ENCODE measurements at regions not wholly inside any gene's neighbourhood (a gene's known extent, or its start where the extent isn't known, plus 50 kb on each side); places are given as distances from the start of the nearest gene placed in this dataset.

DNA sequence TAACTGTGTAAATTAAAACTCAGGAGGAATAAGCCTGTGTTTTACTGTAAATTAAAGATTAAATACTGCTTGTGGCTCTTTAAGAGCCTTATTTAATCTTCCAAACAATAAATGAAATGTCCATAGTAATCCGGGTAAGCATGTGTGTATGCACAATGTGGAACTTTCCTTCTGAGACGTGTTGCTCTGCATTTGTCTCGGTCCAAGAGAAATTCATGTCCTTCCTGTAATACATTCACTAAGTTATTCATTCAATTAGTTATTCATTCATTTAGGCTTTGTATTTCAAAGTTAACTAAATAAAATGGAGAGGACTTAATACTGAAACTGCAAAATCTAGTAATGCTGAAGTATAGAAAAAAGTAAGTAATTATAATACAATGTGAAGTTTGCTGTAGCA, 2728.8 kb downstream of the PCDH7 start:
- TF ChIP-seq, protein P1, sequence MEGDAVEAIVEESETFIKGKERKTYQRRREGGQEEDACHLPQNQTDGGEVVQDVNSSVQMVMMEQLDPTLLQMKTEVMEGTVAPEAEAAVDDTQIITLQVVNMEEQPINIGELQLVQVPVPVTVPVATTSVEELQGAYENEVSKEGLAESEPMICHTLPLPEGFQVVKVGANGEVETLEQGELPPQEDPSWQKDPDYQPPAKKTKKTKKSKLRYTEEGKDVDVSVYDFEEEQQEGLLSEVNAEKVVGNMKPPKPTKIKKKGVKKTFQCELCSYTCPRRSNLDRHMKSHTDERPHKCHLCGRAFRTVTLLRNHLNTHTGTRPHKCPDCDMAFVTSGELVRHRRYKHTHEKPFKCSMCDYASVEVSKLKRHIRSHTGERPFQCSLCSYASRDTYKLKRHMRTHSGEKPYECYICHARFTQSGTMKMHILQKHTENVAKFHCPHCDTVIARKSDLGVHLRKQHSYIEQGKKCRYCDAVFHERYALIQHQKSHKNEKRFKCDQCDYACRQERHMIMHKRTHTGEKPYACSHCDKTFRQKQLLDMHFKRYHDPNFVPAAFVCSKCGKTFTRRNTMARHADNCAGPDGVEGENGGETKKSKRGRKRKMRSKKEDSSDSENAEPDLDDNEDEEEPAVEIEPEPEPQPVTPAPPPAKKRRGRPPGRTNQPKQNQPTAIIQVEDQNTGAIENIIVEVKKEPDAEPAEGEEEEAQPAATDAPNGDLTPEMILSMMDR (IDR thresholded peaks at IDR 0.05), result no peak
- no peak for TF ChIP-seq POLR2A (IDR thresholded peaks at IDR 0.05)
- TF ChIP-seq EP300 (IDR thresholded peaks at IDR 0.05), result no peak
